OCI-LY7 (cell line): ENCODE measurements at regions not wholly inside any gene's neighbourhood (a gene's known extent, or its start where the extent isn't known, plus 50 kb on each side); places are given as distances from the start of the nearest gene placed in this dataset.

Experiments
- EZH2phosphoT487 ChIP-seq: fragments of 200-600 bp; sonication (generic); IDR thresholded peaks from 2 replicates; pipeline ENCODE4 v1.6.1; 2018; ENCODE audit warnings: low read depth, borderline replicate concordance, mild to moderate bottlenecking, mixed run types, antibody characterized with exemption, low read length, moderate library complexity, mixed read lengths
- TF ChIP-seq, protein P1 (sequence below): fragments of 200-600 bp; sonication (generic); conservative IDR thresholded peaks from 2 replicates; pipeline ENCODE4 v1.5.1; 2014; ENCODE audit warnings: mild to moderate bottlenecking, antibody characterized with exemption, low read length, moderate library complexity, mixed read lengths

DNA sequence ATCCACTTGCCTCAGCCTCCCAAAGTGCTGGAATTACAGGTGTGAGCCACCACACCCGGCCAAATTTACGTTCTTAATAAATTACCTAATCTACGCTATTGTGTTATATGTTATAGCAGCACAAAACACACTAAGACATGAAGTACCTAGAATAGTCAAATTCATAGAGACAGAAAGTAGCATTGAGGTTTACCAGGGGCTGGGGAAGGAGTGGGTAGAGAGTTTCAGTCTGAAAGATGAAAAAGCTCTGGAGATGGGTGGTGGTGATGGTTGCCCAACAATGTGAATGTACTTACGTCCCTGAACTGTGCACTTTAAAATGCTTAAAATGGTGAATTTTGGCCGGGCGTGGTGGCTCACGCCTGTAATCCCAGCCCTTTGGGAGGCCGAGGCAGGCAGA is 65.7 kb upstream of the NUP50 start:
- TF ChIP-seq, protein P1, sequence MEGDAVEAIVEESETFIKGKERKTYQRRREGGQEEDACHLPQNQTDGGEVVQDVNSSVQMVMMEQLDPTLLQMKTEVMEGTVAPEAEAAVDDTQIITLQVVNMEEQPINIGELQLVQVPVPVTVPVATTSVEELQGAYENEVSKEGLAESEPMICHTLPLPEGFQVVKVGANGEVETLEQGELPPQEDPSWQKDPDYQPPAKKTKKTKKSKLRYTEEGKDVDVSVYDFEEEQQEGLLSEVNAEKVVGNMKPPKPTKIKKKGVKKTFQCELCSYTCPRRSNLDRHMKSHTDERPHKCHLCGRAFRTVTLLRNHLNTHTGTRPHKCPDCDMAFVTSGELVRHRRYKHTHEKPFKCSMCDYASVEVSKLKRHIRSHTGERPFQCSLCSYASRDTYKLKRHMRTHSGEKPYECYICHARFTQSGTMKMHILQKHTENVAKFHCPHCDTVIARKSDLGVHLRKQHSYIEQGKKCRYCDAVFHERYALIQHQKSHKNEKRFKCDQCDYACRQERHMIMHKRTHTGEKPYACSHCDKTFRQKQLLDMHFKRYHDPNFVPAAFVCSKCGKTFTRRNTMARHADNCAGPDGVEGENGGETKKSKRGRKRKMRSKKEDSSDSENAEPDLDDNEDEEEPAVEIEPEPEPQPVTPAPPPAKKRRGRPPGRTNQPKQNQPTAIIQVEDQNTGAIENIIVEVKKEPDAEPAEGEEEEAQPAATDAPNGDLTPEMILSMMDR = no peak
- TF ChIP-seq EZH2phosphoT487 = no peak
